ENCODE measurements at regions not wholly inside any gene's neighbourhood (a gene's known extent, or its start where the extent isn't known, plus 50 kb on each side); places are given as distances from the start of the nearest gene placed in this dataset.

DNA sequence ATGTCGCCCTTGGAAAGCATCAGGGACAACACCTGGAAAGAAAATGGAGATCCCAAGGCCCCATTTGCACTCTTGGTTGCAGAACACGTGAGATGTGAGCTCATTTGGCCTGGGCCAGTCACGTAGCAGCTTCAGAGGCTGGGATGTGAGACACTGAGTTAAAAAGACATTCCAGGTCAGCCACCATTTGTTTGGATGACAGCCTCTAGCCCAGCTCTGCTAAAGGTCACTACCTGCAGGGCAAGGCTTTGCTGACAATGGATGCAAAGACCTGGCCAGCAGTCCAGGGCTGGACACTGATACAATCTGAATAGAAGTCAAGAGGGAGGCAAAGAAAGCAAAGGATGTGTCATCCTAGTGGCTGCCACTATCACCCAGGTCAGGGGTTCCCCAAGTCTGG lies 83.9 kb upstream of the LRPPRC start:
- no peaks in the 10 kb centered on the region for H3K9me3 Mint-ChIP-seq (ENCODE audit: low read depth, unreplicated experiment)
- no peaks in the 10 kb centered on the region for H3K36me3 Mint-ChIP-seq (ENCODE audit: insufficient read depth, unreplicated experiment)
- no peaks in the 10 kb centered on the region for H3K27me3 Mint-ChIP-seq (ENCODE audit: unreplicated experiment)
- no peak overlapping the region for H3K27ac Mint-ChIP-seq (ENCODE audit: unreplicated experiment)
- TF ChIP-seq, protein P1, sequence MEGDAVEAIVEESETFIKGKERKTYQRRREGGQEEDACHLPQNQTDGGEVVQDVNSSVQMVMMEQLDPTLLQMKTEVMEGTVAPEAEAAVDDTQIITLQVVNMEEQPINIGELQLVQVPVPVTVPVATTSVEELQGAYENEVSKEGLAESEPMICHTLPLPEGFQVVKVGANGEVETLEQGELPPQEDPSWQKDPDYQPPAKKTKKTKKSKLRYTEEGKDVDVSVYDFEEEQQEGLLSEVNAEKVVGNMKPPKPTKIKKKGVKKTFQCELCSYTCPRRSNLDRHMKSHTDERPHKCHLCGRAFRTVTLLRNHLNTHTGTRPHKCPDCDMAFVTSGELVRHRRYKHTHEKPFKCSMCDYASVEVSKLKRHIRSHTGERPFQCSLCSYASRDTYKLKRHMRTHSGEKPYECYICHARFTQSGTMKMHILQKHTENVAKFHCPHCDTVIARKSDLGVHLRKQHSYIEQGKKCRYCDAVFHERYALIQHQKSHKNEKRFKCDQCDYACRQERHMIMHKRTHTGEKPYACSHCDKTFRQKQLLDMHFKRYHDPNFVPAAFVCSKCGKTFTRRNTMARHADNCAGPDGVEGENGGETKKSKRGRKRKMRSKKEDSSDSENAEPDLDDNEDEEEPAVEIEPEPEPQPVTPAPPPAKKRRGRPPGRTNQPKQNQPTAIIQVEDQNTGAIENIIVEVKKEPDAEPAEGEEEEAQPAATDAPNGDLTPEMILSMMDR (IDR thresholded peaks at IDR 0.05; ENCODE audit: unreplicated experiment) = no peak
- no peak overlapping the region for H3K4me3 Mint-ChIP-seq (ENCODE audit: low read depth, unreplicated experiment)
- intact Hi-C loops (cut with micrococcal nuclease; ENCODE audit: unreplicated experiment) = no loop called here
- peaks cover 19% of the 10 kb centered on the region for H3K4me1 Mint-ChIP-seq (ENCODE audit: low read depth, unreplicated experiment)
- no peak for DNase-seq
- CTCF ChIA-PET = no interaction called here
- no TSS peak for BruUV-seq (replicated peaks)

DNA sequence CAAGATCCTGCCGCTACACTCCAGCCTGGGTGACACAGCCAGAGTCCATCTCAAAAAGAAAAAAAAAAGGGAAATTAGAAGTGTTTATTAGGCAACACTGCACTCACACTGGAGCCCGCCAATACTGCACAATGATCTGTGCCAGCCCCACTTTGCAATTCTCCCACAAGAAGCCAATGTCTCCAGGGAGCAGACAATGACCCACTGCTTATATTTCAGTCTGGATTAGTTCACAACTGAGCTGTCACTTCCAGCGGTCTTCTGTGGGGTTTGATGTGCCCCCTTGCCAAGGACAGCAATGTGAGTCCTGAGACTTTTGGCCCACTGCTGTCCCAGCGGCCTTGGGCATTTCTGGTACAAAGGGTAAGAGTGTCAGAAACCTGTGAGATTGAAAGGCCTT lies 85.6 kb upstream of the PPM1B start:
- Mint-ChIP-seq H3K27me3 (ENCODE audit: unreplicated experiment) (no peaks in the 10 kb centered on the region), H3K4me3 (ENCODE audit: low read depth, unreplicated experiment) (no peak overlapping the region), H3K4me1 (ENCODE audit: low read depth, unreplicated experiment) (peaks cover 38% of the 10 kb centered on the region), H3K27ac (ENCODE audit: unreplicated experiment) (no peak overlapping the region), H3K36me3 (ENCODE audit: insufficient read depth, unreplicated experiment) (peaks cover 5% of the 10 kb centered on the region), H3K9me3 (ENCODE audit: low read depth, unreplicated experiment) (no peaks in the 10 kb centered on the region)
- intact Hi-C loops (cut with micrococcal nuclease; ENCODE audit: unreplicated experiment) = no loop called here
- TF ChIP-seq, protein P1 (IDR thresholded peaks at IDR 0.05; ENCODE audit: unreplicated experiment) = no peak
- no TSS peak for BruUV-seq (replicated peaks)
- no peak for DNase-seq
- CTCF ChIA-PET = interaction anchor here (0.6 kb wide), 1 partner anchor 37 kb away, joined by 3 read pairs; no protein-coding TSS in a partner anchor

DNA sequence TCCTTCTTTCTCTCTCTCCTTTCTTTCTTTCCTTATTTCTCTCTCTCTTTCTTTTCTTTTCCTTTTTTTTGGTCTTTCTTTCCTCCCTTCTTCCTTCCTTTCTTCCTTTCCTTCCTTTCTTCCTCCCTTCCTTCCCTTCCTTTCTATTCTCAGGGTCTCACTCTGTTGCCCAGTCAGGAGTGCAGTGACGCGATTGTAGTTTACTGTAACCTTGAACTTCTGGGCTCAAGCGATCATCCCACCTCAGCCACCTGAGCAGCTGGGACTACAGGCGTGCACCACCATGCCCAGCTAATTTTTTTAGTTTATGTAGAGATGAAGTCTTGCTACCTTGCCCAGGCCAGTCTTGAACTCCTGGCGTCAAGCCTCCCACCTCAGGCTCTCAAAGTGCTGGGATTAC lies 83.8 kb upstream of the PPM1B start:
- CTCF ChIA-PET = interaction anchor here (1.0 kb wide), 1 partner anchor 160 kb away, joined by 3 read pairs; no protein-coding TSS in a partner anchor
- TF ChIP-seq, protein P1 (IDR thresholded peaks at IDR 0.05; ENCODE audit: unreplicated experiment) = no peak
- Mint-ChIP-seq H3K27ac (ENCODE audit: unreplicated experiment) (no peak overlapping the region), H3K36me3 (ENCODE audit: insufficient read depth, unreplicated experiment) (peaks cover 5% of the 10 kb centered on the region), H3K27me3 (ENCODE audit: unreplicated experiment) (no peaks in the 10 kb centered on the region), H3K4me3 (ENCODE audit: low read depth, unreplicated experiment) (no peak overlapping the region), H3K4me1 (ENCODE audit: low read depth, unreplicated experiment) (peaks cover 56% of the 10 kb centered on the region), H3K9me3 (ENCODE audit: low read depth, unreplicated experiment) (no peaks in the 10 kb centered on the region)
- no TSS peak for BruUV-seq (replicated peaks)
- no peak for DNase-seq
- intact Hi-C loops (cut with micrococcal nuclease; ENCODE audit: unreplicated experiment) = loop anchor here (5.0 kb wide), 1 partner anchor 257 kb away; no protein-coding TSS in a partner anchor

DNA sequence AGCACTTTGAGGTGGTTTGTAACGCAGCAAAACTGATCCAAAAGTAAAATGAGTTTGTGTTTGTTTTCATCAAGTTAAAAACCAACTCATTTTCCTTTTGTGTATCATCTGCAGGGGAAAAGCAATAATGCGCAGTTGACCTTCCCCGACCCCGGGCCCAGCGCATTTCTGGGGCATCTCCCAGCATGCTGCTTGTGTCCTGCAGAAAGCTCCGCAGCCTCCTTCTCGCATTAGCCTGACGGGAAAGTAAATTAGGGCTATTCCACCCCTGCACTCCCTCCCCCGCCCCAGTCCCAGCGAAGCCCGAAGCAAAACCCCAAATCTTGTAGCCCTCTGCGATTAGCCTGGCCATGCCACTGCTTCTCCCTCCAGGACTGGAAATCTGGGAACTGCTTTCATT lies 82.0 kb upstream of the PPM1B start:
- TF ChIP-seq, protein P1 (IDR thresholded peaks at IDR 0.05; ENCODE audit: unreplicated experiment) = no peak
- Mint-ChIP-seq H3K9me3 (ENCODE audit: low read depth, unreplicated experiment) (no peaks in the 10 kb centered on the region), H3K36me3 (ENCODE audit: insufficient read depth, unreplicated experiment) (peaks cover 5% of the 10 kb centered on the region), H3K4me3 (ENCODE audit: low read depth, unreplicated experiment) (no peak overlapping the region), H3K27me3 (ENCODE audit: unreplicated experiment) (no peaks in the 10 kb centered on the region), H3K27ac (ENCODE audit: unreplicated experiment) (no peak overlapping the region), H3K4me1 (ENCODE audit: low read depth, unreplicated experiment) (peaks cover 67% of the 10 kb centered on the region)
- no peak for DNase-seq
- CTCF ChIA-PET = interaction anchor here (0.7 to 2.1 kb wide), 3 partner anchors 43 to 205 kb away, joined by 3 to 8 read pairs (median 3); no protein-coding TSS in a partner anchor
- intact Hi-C loops (cut with micrococcal nuclease; ENCODE audit: unreplicated experiment) = loop anchor here (1.0 to 5.0 kb wide), 3 partner anchors 42 to 256 kb away; no protein-coding TSS in a partner anchor
- BruUV-seq (replicated peaks) = no TSS peak
